ENCODE measurements at regions not wholly inside any gene's neighbourhood (a gene's known extent, or its start where the extent isn't known, plus 50 kb on each side); places are given as distances from the start of the nearest gene placed in this dataset.

GRCh38 chr13:97135883-97136282 is 86.2 kb upstream of the MBNL2 start:
- H3K36me3 Mint-ChIP-seq = no peaks in the 10 kb centered on the region
- no peak for TF ChIP-seq HMGA2 (CRISPR knock-in tag; IDR thresholded peaks at IDR 0.05)
- TF ChIP-seq ZNF121 (CRISPR knock-in tag; IDR thresholded peaks at IDR 0.05) = no peak
- no peak for TF ChIP-seq ZNF138 (CRISPR knock-in tag; conservative IDR thresholded peaks at IDR 0.05)
- no peak for TF ChIP-seq PREB (CRISPR knock-in tag; IDR thresholded peaks at IDR 0.05; ENCODE audit: borderline replicate concordance)
- no peak for TF ChIP-seq FOXJ3 (CRISPR knock-in tag; IDR thresholded peaks at IDR 0.05; ENCODE audit: borderline replicate concordance)
- no peak for TF ChIP-seq ELF4 (CRISPR knock-in tag; IDR thresholded peaks at IDR 0.05; ENCODE audit: low read depth)
- TF ChIP-seq KAT7 (CRISPR knock-in tag; IDR thresholded peaks at IDR 0.05; ENCODE audit: borderline replicate concordance) = no peak
- TF ChIP-seq RELA (CRISPR knock-in tag; IDR thresholded peaks at IDR 0.05; ENCODE audit: borderline replicate concordance) = no peak
- TF ChIP-seq FOXP4 (CRISPR knock-in tag; IDR thresholded peaks at IDR 0.05) = no peak
- TF ChIP-seq CREM (CRISPR knock-in tag; IDR thresholded peaks at IDR 0.05) = no peak
- TF ChIP-seq JUN (CRISPR knock-in tag; IDR thresholded peaks at IDR 0.05) = no peak
- no peak for TF ChIP-seq OVOL2 (CRISPR knock-in tag; IDR thresholded peaks at IDR 0.05; ENCODE audit: borderline replicate concordance)
- no peak for TF ChIP-seq NFATC4 (CRISPR knock-in tag; IDR thresholded peaks at IDR 0.05)
- TF ChIP-seq E2F4 (CRISPR knock-in tag; IDR thresholded peaks at IDR 0.05; ENCODE audit: borderline replicate concordance, low read depth) = no peak
- TF ChIP-seq PRDM15 (CRISPR knock-in tag; IDR thresholded peaks at IDR 0.05) = no peak
- no peak for TF ChIP-seq TCF7 (CRISPR knock-in tag; IDR thresholded peaks at IDR 0.05; ENCODE audit: low read depth)
- no peak for TF ChIP-seq CBFB (CRISPR knock-in tag; IDR thresholded peaks at IDR 0.05; ENCODE audit: low read depth)
- TF ChIP-seq TEAD4 (CRISPR knock-in tag; IDR thresholded peaks at IDR 0.05) = no peak
- TF ChIP-seq CREB1 (CRISPR knock-in tag; IDR thresholded peaks at IDR 0.05) = no peak
- no peak for TF ChIP-seq ZNF671 (CRISPR knock-in tag; IDR thresholded peaks at IDR 0.05)
- peaks cover 2% of the 10 kb centered on the region; the same call in 1 of the 2 replicates for H3K4me1 Mint-ChIP-seq
- ChIA-PET CTCF (interaction anchor here (1.5 kb wide), 1 partner anchor 8 kb away, joined by 3 read pairs; no protein-coding TSS in a partner anchor), POLR2A (no interaction called here)
- H3K27ac Mint-ChIP-seq = no peak overlapping the region
- H3K4me3 Mint-ChIP-seq = no peak overlapping the region
- ATAC-seq (no peak), DNase-seq (ENCODE audit: low spot score) (no peak)
- H3K9me3 Mint-ChIP-seq = no peaks in the 10 kb centered on the region
- H3K27me3 Mint-ChIP-seq (ENCODE audit: low read depth) = peaks cover 14% of the 10 kb centered on the region

- no peak overlapping the region for H3K4me3 Mint-ChIP-seq
- H3K9me3 Mint-ChIP-seq = no peaks in the 10 kb centered on the region
- POLR2A ChIA-PET = no interaction called here
- no peaks in the 10 kb centered on the region for H3K36me3 Mint-ChIP-seq
- no peak overlapping the region for H3K27ac Mint-ChIP-seq
- peaks cover 7% of the 10 kb centered on the region for H3K4me1 Mint-ChIP-seq
- no peak for DNase-seq (ENCODE audit: low spot score)
- no peak for ATAC-seq
- CTCF ChIA-PET = interaction anchor here (1.5 kb wide), 1 partner anchor 9 kb away, joined by 3 read pairs; no protein-coding TSS in a partner anchor
- peaks cover 20% of the 10 kb centered on the region for H3K27me3 Mint-ChIP-seq (ENCODE audit: low read depth)
- TF ChIP-seq NFE2L1 (CRISPR knock-in tag; IDR thresholded peaks at IDR 0.05) = no peak
- TF ChIP-seq NR3C1 (CRISPR knock-in tag; conservative IDR thresholded peaks at IDR 0.05; ENCODE audit: low read depth) = no peak
- no peak for TF ChIP-seq ZNF396 (CRISPR knock-in tag; IDR thresholded peaks at IDR 0.05; ENCODE audit: borderline replicate concordance)
- TF ChIP-seq ZNF281 (CRISPR knock-in tag; IDR thresholded peaks at IDR 0.05) = no peak
Observed at GRCh38 chr13:97136418-97136817, 85.7 kb upstream of the MBNL2 start.

All from WTC11 (cell line).